ENCODE measurements at regions not wholly inside any gene's neighbourhood (a gene's known extent, or its start where the extent isn't known, plus 50 kb on each side); places are given as distances from the start of the nearest gene placed in this dataset.
"Not testable (repeated sequence)": the region's sequence is repeated elsewhere in the genome, so short reads cannot be mapped to it uniquely, and the experiment has no call there.

DNA sequence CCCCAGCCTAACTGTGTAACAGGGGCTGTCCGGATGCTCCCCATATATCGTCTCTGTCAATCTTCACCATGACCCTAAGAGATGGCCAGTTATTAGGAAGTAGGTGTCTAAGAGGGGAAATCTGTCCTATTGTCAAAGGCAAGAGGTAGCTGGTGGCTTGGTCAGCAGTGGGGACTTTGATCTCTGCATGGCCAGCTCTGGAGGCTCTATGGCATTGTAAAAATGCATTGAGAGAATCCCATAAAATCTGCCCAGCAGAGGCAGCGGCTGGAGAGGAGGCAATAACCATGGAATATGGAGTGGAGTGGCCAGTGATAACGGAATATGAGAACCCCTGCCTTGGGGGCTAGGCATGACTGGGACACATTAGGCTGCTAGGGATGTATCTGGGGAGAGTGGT, 88.8 kb downstream of the MRM1 start:
- Histone ChIP-seq H3K27ac (no peak overlapping the region), H3K4me3 (no peak overlapping the region)

DNA sequence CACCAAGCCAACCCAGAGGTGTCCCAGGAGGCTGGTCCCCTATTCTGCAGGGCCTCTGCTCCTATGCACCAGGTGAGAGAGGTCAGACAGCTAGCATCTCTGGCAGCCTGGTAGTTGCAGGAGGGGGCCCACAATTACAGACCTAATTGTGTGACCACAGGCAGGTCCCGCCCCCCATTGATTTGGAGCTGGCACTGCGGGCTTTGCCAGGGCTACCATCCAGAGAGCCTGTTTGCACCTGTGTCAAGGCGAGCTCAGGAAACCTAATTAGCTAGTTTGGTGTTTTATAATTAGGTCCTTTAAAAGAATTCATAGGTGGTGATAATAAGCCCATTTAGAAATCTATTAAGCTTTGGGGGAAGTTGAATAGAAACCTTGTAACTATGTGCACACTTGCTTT, 90.2 kb downstream of the MRM1 start:
- Histone ChIP-seq H3K27ac (no peak overlapping the region), H3K4me3 (no peak overlapping the region)

DNA sequence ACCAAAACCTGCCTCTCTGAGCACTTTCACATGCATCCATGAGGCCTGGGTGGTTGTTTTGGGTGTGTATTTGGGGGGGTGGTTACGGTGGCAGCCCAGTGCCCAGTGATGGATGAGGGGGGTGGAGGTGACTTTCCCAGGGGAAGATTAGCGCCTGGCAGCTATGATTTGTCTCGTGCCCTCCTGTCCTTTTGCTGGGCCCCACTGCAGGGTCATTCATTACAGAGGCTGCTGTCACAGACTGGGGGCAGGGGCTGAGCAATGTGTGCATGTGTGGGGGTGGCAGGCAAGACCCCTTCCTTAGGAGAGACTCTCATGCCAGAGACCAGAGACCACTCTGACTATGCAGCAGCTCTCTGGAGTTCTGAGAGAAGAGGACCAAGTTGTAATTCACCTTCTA, 93.7 kb downstream of the MRM1 start:
- H3K27ac ChIP-seq, result no peak overlapping the region
- no peak overlapping the region for H3K4me3 ChIP-seq

DNA sequence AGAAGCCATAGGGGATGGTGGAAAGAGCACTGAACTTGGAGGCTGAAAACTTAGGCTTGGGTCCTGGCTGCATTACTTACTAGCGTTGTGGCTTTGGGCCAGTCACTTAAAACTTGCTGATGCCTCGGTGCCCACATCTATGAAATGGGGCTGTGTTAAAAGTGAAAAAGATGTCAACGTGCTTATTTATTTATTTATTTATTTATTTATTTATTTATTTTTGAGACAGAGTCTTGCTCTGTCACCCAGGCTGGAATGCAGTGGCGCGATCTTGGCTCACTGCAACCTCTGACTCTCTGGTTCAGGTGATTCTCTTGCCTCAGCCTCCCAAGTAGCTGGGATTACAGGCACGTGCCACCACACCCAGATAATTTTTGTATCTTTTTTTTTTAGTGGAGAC, 94.3 kb downstream of the MRM1 start:
- not testable (repeated sequence) for H3K4me3 ChIP-seq, H3K27ac ChIP-seq

DNA sequence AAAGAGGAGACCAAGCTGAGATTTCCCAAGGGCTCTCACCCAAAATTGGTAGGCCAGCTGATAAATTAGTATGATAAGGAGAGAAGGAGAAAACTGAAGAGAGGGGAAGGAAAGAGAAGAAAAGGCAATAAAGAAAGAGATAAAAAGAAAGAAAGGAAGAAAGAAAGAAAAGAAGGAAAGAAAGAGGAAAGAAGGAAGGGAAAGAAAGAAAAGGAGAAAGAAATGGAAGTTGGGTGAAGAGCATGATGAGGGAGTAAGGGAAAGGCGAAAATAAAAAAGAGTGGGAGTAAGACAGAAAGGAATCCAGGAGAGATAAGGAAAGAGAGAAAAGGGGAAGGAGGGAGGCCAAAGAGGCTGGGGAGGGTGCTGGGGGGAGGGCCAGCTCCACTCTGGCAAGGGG, 95.4 kb downstream of the MRM1 start:
- Histone ChIP-seq H3K27ac (no peak overlapping the region), H3K4me3 (no peak overlapping the region)

DNA sequence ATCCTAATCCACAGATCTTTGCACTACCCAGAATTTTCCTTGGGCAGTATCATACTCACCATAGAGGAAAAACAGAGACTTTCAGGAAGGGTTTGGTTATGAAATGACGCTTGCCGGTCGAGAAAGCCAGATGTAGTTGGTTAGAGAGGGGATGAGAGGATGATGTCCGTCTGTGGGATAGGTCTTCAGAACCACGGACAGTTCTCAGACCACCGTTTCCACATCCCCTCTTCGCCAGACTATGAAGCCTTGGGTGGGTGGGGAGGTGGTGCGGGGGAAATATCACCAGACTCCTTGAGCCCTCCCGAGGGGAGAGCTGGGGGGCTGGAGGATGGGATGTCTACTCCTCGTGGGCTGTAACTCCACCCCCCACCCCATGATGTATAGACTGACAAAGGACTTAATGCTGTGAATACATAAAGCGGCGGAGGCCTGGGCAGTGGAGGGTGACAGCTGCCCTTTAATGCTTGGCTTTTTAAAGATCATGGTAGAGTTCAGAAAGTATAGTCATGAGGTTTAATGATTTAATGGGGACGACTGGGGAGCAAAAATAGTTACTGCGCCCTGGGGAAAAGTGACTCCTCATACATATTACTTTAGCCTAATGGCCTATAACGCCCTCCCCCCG, 96.6 kb downstream of the MRM1 start:
- Histone ChIP-seq H3K27ac (no peak overlapping the region), H3K4me3 (no peak overlapping the region)

DNA sequence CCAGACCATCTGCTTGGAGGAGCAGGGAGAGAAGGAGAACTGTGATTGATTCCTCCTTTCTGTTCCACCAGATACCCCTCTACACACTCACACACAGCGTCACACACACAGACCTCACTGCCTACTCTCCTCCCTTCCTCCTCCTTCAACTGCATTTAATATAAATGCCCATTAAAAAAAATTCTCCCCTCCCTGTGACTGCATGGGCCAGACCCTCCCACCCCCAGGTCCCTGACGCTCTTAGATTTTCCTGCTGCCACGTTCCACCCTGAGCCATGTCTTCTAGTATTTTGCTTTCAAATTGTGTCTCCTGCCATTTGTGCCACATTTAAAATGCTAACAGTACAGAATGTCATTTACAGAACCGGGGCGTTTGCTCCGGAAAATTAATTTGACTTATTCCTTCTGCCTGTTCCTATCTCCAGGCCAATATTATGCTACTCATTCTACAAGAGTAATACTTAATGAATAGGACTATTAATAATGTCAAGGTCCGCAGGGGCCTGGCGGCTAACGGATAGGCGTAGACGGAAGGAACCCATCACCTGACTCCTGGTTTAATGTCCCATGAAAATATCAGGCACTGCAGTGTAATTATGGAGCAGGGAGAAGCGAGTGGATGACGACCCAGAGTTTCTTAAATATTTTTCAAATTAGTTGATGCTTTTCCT, 100.2 kb downstream of the MRM1 start:
- Histone ChIP-seq H3K4me3 (no peak overlapping the region), H3K27ac (no peak overlapping the region)

DNA sequence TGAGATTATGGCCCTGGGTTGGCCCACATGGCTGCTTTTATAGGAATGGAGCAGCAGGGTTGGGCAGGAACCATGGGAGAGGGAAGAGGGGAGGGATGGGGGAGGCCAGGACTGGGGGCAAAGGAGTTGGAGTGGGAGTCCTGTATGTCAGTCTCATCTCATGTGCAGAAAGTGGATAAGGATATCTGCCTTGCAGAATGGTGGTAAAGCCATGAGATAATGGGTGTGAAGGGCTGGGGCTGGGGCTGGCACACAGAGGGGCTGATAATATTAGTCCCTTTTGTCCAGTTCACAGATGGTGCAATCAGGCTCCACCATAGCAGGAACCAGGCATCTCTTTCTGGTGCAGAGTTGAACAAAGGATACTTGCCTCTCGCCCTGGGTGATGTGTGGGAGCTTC, 101.3 kb downstream of the MRM1 start:
- H3K4me3 ChIP-seq, result no peak overlapping the region
- no peak overlapping the region for H3K27ac ChIP-seq

DNA sequence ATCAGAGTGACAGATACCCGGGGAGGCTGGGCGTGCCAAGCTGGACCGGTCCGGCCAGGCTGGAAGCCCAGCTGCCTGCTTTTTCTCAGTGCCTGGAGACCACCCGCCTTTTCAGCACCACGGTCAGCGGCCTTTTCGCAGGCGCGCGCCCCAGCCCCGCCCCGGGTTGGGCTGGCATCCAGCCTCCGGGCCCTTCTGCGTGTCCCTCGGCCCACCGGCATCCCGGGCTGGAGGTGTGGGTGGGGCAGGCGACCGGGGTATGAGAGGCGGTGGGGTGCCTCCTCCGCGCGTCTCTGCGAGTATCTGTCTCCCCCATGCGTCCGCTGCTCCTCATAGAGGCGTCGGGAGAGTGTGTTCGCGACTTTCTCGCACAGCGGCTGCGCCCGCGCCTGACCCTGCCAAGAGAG, 102.5 kb downstream of the MRM1 start:
- Histone ChIP-seq H3K27ac (no peak overlapping the region), H3K4me3 (no peak overlapping the region)

DNA sequence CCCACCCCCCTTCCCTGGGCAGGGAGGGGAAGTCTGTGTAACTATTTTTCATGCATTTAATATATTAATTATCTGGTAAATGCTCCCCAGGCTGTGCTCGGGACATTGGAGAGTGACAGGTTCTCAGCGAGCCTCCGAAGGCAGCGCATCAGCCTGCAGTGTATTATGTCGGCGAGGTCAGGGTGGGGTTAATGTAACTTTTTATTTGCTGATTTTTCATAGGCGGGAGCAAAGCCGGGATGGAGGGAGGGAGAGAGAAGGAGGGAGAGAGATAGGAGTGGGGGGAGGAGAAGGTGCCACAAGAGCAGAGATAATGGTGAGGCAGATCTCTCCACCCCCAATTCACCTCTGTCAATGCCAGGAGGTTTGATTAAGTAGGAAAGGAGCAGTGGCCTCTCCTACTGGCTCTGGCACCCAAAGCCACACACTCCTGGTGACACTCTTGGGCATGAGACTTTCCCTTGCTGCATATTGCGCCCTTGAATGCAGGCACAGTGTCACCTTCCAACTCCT, 104.0 kb downstream of the MRM1 start:
- no peak overlapping the region for H3K4me3 ChIP-seq
- no peak overlapping the region for H3K27ac ChIP-seq

DNA sequence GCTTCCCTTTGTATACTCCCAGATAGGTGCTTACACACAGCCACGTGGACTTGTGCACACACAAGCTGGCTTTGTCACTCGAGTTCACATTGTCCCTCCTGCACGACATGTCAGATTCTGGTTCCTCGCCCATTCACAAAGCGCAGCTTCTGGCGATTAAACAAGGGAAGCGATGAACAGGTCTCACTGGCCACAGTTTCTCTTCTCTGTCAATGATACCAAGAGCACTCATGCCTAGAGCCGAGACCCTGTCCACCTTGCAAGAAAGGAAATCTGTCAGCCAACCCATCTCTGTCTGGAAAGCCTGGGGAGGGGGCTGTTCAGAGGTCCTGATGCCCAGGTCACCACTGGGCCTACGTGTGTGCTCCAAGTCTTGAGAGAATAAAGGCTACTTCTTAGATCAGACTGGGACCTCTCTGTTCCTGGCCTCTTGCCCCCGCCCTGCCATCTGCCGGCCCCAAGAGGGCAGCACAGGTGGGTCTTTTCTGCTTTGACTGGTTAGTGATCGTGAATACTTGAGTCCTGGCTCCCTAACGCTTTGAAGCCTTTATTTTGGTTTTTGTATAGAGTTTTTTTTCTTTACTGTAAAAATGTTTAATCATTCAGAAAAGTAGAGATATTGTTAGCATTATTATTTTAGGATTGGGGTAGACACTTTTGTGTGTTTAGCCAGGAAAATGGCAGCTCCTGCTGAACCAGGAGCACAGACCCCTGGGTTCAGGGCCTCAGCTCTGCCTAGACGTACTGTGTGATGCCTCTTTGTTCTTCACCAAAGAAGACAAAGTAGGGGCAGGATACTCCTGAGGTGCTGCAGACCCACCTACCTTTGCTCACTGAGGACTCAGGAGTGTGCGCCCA, 104.7 kb downstream of the MRM1 start:
- no peak overlapping the region for H3K4me3 ChIP-seq
- H3K27ac ChIP-seq, result no peak overlapping the region

DNA sequence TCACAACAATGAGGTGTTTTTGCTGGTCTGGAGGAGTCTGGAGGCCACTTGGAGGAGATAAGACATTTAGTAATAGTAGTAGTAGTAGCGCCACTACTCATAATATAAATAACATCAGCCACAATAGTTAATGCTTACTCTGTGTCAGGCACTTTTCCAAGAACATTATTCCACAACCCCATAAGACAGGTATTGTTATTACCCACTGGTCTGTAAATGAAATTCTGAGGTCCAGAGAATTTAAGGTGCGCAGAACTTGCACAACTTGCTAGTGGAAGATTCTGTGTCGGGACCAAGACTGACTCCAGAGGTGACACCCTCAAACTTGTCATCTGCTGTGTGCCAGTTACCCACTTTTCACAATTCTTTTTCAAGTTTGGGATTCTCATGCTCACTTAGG, 106.5 kb downstream of the MRM1 start:
- no peak overlapping the region for H3K4me3 ChIP-seq
- no peak overlapping the region for H3K27ac ChIP-seq

DNA sequence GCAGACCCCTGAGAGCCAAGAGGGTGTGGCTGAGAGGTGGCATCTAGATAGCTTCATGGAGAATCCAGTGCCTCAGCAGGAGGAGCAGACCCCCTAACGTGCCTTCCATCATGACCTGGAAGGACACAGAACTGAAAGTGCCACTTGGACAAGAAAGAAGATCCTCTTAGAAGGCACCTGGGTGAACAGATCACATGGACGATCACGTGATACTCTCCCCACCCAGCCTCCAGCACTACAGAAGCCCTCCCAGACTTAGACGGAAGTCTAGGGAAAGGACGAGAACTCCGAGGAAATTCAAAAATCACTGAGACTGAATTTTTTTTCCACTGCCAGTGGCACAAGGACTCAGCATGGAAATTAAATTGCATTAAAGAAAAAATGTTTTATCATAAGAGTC, 113.4 kb downstream of the MRM1 start:
- H3K27ac ChIP-seq, result no peak overlapping the region

DNA sequence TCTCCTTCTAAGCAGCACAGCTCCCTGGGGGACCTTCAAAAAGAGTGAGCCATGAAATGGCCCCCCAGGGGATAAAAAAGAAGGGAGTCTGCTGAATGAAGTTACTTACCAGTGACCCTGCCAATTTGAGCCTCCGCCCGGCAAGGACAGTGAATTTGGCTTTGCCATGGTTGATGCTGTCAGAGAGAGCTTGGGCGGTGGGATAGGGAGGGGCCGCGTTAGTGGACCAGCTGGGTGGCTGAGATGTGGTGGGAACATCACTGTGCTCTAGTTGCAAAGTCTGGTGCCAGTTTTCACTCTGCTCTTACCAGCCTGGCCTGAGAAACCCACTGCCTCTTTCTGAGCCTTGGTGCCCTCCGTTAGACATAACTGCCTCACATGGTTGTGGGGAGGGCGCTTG, 114.6 kb downstream of the MRM1 start:
- no peak overlapping the region for H3K27ac ChIP-seq
- no peak overlapping the region for H3K4me3 ChIP-seq

More for the DNA sequence above, 113.4 kb downstream of the MRM1 start:
- no peak overlapping the region for H3K4me3 ChIP-seq

DNA sequence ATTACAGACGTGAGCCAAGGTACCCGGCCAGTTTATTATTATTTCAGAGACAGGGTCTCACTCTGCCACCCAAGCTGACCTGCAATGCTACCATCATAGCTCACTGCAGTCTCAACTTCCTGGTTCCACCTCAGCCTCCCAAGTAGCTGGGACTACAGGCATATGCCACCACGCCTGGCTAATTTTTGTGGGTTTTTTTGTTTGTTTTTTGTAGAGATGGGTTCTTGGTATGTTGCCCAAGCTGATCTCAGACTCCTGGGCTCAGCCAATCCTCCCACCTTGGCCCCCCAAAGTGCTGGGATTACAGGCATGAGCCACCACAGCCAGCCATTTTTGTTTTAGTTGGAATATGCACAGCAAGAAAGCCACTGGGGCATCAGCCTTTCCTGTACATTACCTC, 115.7 kb downstream of the MRM1 start:
- no peak overlapping the region for H3K4me3 ChIP-seq
- H3K27ac ChIP-seq, result no peak overlapping the region

DNA sequence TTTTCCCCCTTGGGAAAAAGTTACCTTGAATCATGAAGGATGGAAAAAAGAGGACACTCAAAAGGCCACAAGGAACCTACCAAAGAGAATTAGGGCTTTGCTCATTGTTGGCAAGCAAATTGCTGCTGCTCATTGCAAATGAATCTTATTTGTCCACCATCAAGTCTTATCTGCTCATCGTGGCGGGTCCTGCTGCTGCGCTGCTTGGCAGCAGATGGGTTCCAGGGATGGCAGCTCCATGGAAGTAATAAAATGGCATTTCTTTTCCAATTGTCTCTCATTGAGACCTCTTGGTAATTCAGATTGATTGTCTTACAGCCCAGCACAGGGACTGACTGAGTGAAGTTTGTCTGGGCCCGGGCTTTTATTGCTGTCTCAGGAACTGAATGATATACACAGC, 118.7 kb downstream of the MRM1 start:
- Histone ChIP-seq H3K27ac (no peak overlapping the region), H3K4me3 (no peak overlapping the region)

DNA sequence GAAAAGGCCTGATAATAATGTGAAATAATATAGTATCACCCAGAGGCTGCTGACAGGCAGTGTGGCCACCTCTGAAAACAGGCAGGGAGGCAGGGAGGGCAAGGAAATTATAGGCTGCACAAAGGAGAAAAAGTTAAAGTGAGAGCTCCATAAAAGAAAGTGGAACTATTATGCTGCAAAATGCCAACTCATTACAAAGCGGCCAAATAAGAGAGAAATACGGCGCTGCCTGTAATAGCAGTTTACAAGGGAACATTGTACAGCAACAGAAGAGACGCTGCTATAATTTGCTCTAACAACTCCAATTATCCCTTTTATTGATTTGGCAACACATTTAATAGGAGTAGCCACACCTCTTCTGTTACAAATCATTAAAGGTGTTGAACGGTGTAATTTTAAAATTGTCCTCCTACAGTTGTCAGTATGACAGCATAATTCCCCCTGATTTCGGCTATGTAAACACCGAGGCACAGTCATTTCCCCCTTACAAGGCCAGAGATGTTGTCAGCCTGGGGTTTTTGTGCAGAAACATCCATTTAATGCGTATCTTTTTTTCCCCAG, 120.3 kb downstream of the MRM1 start:
- peak overlapping the region in 13 of 21 experiments; percentile 16 to 85 (median 62) for H3K27ac ChIP-seq
- H3K4me3 ChIP-seq, result peak overlapping the region in 6 of 7 experiments; percentile 15 to 37 (median 30)

DNA sequence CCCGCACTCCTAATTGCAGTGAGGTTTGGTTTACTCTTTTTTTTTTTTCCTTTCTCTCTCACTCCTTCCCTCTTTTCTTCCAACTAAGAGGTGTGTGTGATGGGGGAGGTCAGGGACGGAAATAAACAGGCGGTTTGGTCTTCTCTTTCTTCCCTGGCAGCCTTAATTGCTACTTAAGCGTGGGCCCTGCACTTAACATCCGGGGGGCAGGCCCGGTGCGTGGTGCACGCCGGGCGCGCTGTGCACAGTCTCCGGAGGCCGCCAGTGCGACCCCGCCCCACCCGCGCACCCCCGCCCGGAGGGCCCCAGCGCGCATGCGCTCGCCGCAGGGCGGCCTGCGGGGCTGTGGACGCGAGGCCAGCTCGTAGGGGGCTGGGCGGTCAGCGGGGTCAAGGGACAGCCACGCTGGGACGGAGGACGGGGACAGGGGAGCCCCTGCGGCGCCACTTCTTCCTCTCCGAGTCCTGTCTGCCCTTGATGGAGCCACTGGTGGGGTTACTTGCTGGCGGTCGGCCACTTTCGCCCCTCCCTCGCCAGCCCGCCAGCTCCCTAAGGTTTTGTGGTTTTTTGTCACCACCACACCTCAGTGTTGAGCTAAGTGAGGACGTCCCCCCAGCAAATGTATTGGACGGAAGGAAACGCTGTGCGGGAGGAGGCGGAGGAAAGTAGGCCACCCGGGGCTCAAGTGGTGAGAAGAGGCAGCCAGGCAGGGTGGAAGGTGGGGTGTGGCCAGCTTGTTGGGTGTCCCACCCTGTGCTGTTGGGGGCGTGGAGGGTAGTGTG, 120.9 kb downstream of the MRM1 start:
- peak overlapping the region in 16 of 21 experiments; percentile 16 to 85 (median 60) for H3K27ac ChIP-seq
- peak overlapping the region; percentile 14 to 37 (median 27) for H3K4me3 ChIP-seq

DNA sequence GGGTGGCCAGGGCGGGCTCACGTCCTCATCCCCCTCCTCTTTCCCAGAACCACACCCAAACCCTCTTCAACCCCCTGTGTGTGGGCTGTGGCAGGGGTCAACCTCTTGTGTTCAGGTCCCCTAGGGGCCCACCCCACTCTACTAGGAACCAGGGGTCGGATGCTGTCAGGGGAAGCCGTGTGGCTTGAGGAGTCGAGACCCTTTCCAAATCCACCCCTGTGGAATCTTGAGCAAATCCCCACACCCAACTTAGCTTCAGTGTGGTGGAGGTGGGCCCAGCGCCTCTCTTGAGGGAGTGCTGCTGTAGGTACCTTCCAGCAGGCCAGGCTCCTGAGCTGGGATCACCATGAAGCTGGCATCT, 121.5 kb downstream of the MRM1 start:
- Histone ChIP-seq H3K4me3 (peak overlapping the region in 2 of 7 experiments; percentile 32 to 33), H3K27ac (peak overlapping the region in 12 of 21 experiments; percentile 7 to 85 (median 68))

All from skin epidermis (tissue), 12 donors.